Tibial nerve (tissue), 4 donors: ENCODE measurements at regions not wholly inside any gene's neighbourhood (a gene's known extent, or its start where the extent isn't known, plus 50 kb on each side); places are given as distances from the start of the nearest gene placed in this dataset.

Experiments
- CTCF ChIP-seq, 5 experiments: fragments of 200-600 bp in 3 of 5; fragments of 450-650 bp in 2 of 5; sonication (generic) in 3 of 5; IDR thresholded peaks; one replicate each; pipeline ENCODE4 v1.5.1; 2016 to 2019; ENCODE audit warnings: antibody characterized with exemption in 5 of 5, mild to moderate bottlenecking in 3 of 5, moderate library complexity in 2 of 5
- EP300 ChIP-seq, 2 donors: sonication (generic); formaldehyde crosslinking; IDR thresholded peaks; one replicate each; pipeline ENCODE4 v1.6.1; 2017; ENCODE audit warnings: antibody characterized with exemption in 2 of 2, mild to moderate bottlenecking in 1 of 2
- POLR2A ChIP-seq, 2 donors: fragments of 450-650 bp; IDR thresholded peaks; one replicate each; pipeline ENCODE4 v1.6.1; 2017; ENCODE audit warnings: antibody characterized with exemption in 2 of 2, mild to moderate bottlenecking in 2 of 2, moderate library complexity in 2 of 2

GRCh38 chr12:114221957-114222630 is 183.8 kb downstream of the TBX5 start:
- TF ChIP-seq CTCF (IDR thresholded peaks at IDR 0.05) (no peak), POLR2A (IDR thresholded peaks at IDR 0.05) (no peak), EP300 (IDR thresholded peaks at IDR 0.05) (no peak)
